ENCODE measurements at regions not wholly inside any gene's neighbourhood (a gene's known extent, or its start where the extent isn't known, plus 50 kb on each side); places are given as distances from the start of the nearest gene placed in this dataset.

GRCh38 chr15:47383801-47384200 lies 333.5 kb upstream of the SEMA6D start:
- no peak overlapping the region for H3K27ac ChIP-seq (ENCODE audit: low read depth, low read length)
- intact Hi-C loops (cut with micrococcal nuclease), result no loop called here
- POLR2A ChIA-PET, result no interaction called here

GRCh38 chr15:47384341-47384740 lies 333.0 kb upstream of the SEMA6D start:
- CTCF ChIA-PET, result no interaction called here
- H3K27ac ChIP-seq (ENCODE audit: low read depth, low read length), result no peak overlapping the region
- no peak for DNase-seq (ENCODE audit: low read depth, low spot score)
- no peak overlapping the region for H3K9ac ChIP-seq (ENCODE audit: low read length)
- POLR2A ChIA-PET, result no interaction called here
- H3K79me2 ChIP-seq (ENCODE audit: insufficient read depth, low read length), result no peaks in the 10 kb centered on the region
- RAD21 ChIA-PET (ENCODE audit: low non-redundant PET in 1 of 2, low total read pairs in 2 of 2, uncharacterized antibody in 2 of 2, unreplicated experiment in 2 of 2), result no interaction called here
- no peak overlapping the region for H3K4me3 ChIP-seq (replicated peaks in 1 of 2; ENCODE audit: low read depth in 1 of 2, low read length in 2 of 2)
- no peaks in the 10 kb centered on the region for H3K4me1 ChIP-seq (ENCODE audit: control insufficient read depth in 1 of 2, insufficient read depth in 2 of 2, low read length in 2 of 2)
- H3K9me3 ChIP-seq (ENCODE audit: control insufficient read depth in 1 of 2, insufficient read depth in 1 of 2, low read depth in 1 of 2, low read length in 2 of 2), result peaks cover 13 to 15% of the 10 kb centered on the region in 2 experiments; a peak in 2 of 4 replicates
- no peaks in the 10 kb centered on the region for H3K27me3 ChIP-seq (ENCODE audit: insufficient read depth, low read length)
- no TSS peak for BruUV-seq (replicated peaks)
- H3K36me3 ChIP-seq (ENCODE audit: control insufficient read depth in 1 of 2, insufficient read depth in 2 of 2, low read length in 2 of 2), result no peaks in the 10 kb centered on the region
- no peak overlapping the region for H3K4me2 ChIP-seq (ENCODE audit: low read length)
- no peaks in the 10 kb centered on the region for H3K9me2 ChIP-seq (ENCODE audit: insufficient read depth)
- TF ChIP-seq ZNF274 (IDR thresholded peaks at IDR 0.05; ENCODE audit: low read depth, low read length), result no peak
- TF ChIP-seq ATF3 (IDR thresholded peaks at IDR 0.05), result no peak
- TF ChIP-seq EGR1 (IDR thresholded peaks at IDR 0.05; ENCODE audit: low read depth), result no peak
- TF ChIP-seq REST (IDR thresholded peaks at IDR 0.05; ENCODE audit: low read depth), result no peak
- ATAC-seq, result no peak
- H2AFZ ChIP-seq (ENCODE audit: low read depth, low read length, poor library complexity, severe bottlenecking), result no peak overlapping the region
- H4K20me1 ChIP-seq (ENCODE audit: insufficient read depth), result no peaks in the 10 kb centered on the region
- intact Hi-C loops (cut with micrococcal nuclease), result no loop called here

More at GRCh38 chr15:47383801-47384200, 333.5 kb upstream of the SEMA6D start:
- no TSS peak for BruUV-seq (replicated peaks)
- H3K9me3 ChIP-seq (ENCODE audit: control insufficient read depth in 1 of 2, insufficient read depth in 1 of 2, low read depth in 1 of 2, low read length in 2 of 2), result peaks cover 9 to 13% of the 10 kb centered on the region in 2 experiments; a peak in 2 of 4 replicates
- no peak overlapping the region for H2AFZ ChIP-seq (ENCODE audit: low read depth, low read length, poor library complexity, severe bottlenecking)
- TF ChIP-seq ZFX (IDR thresholded peaks at IDR 0.05) (no peak), TCF7L2 (IDR thresholded peaks at IDR 0.05; ENCODE audit: borderline replicate concordance, extremely low read depth, insufficient read depth, insufficient read length) (no peak), EZH2 (IDR thresholded peaks at IDR 0.05) (no peak)
- no peaks in the 10 kb centered on the region for H3K4me1 ChIP-seq (ENCODE audit: control insufficient read depth in 1 of 2, insufficient read depth in 2 of 2, low read length in 2 of 2)
- no peaks in the 10 kb centered on the region for H3K27me3 ChIP-seq (ENCODE audit: insufficient read depth, low read length)
- no peaks in the 10 kb centered on the region for H3K9me2 ChIP-seq (ENCODE audit: insufficient read depth)
- ATAC-seq (no peak), DNase-seq (ENCODE audit: low read depth, low spot score) (no peak)
- no peak overlapping the region for H3K4me3 ChIP-seq (replicated peaks in 1 of 2; ENCODE audit: low read depth in 1 of 2, low read length in 2 of 2)
- CTCF ChIA-PET, result no interaction called here
- no peak overlapping the region for H3K9ac ChIP-seq (ENCODE audit: low read length)
- H3K4me2 ChIP-seq (ENCODE audit: low read length), result no peak overlapping the region
- no peaks in the 10 kb centered on the region for H3K36me3 ChIP-seq (ENCODE audit: control insufficient read depth in 1 of 2, insufficient read depth in 2 of 2, low read length in 2 of 2)
- H3K79me2 ChIP-seq (ENCODE audit: insufficient read depth, low read length), result no peaks in the 10 kb centered on the region
- no peaks in the 10 kb centered on the region for H4K20me1 ChIP-seq (ENCODE audit: insufficient read depth)
- RAD21 ChIA-PET (ENCODE audit: low non-redundant PET in 1 of 2, low total read pairs in 2 of 2, uncharacterized antibody in 2 of 2, unreplicated experiment in 2 of 2), result no interaction called here

Data from HCT116 (cell line).